ENCODE measurements at regions not wholly inside any gene's neighbourhood (a gene's known extent, or its start where the extent isn't known, plus 50 kb on each side); places are given as distances from the start of the nearest gene placed in this dataset.
"Not testable (repeated sequence)": the region's sequence is repeated elsewhere in the genome, so short reads cannot be mapped to it uniquely, and the experiment has no call there.

- POLR2A ChIA-PET = no interaction called here
- H4K20me1 ChIP-seq (replicated peaks; ENCODE audit: control insufficient read depth, insufficient read depth, low read length) = no peaks in the 10 kb centered on the region
- H3K9ac ChIP-seq (ENCODE audit: insufficient read depth in 1 of 2, low read depth in 2 of 2, low read length in 2 of 2) = no peak overlapping the region
- no peaks in the 10 kb centered on the region for H3K36me3 ChIP-seq (ENCODE audit: control insufficient read depth, insufficient read depth, low read length)
- CTCF ChIA-PET (ENCODE audit: low intra/inter-chr PET ratio) = no interaction called here
- no peaks in the 10 kb centered on the region for H3K27me3 ChIP-seq (ENCODE audit: control insufficient read depth in 2 of 2, insufficient read depth in 2 of 2, low read length in 2 of 2)
- H3K27ac ChIP-seq (ENCODE audit: extremely low read depth, low read depth, low read length) = no peak overlapping the region
- H3K4me3 ChIP-seq = no peak overlapping the region
- DNase-seq (ENCODE audit: extremely low read depth in 1 of 4, low spot score in 3 of 4) = no peak
- H3K9me3 ChIP-seq (replicated peaks; ENCODE audit: control insufficient read depth, insufficient read depth, low read depth, low read length) = no peaks in the 10 kb centered on the region
- no peaks in the 10 kb centered on the region for H3K9me1 ChIP-seq (ENCODE audit: control insufficient read depth, insufficient read depth, low read length)
- TF ChIP-seq PTRF (tag; IDR thresholded peaks at IDR 0.05) (no peak), ZNF398 (CRISPR knock-in tag; IDR thresholded peaks at IDR 0.05) (no peak), RBM22 (IDR thresholded peaks at IDR 0.05; ENCODE audit: low read depth, low read length, poor library complexity, severe bottlenecking) (no peak), ZBTB26 (CRISPR knock-in tag; IDR thresholded peaks at IDR 0.05) (no peak), EHMT2 (IDR thresholded peaks at IDR 0.05) (no peak), CREBBP (IDR thresholded peaks at IDR 0.05; ENCODE audit: low read depth, low read length) (no peak), ESRRA (IDR thresholded peaks at IDR 0.05; ENCODE audit: borderline replicate concordance, low read depth) (no peak), RBM34 (IDR thresholded peaks at IDR 0.05; ENCODE audit: borderline replicate concordance, insufficient read depth, low read length) (no peak), CAMTA2 (CRISPR knock-in tag; conservative IDR thresholded peaks at IDR 0.05) (no peak)
- TF ChIP-seq, protein P1, sequence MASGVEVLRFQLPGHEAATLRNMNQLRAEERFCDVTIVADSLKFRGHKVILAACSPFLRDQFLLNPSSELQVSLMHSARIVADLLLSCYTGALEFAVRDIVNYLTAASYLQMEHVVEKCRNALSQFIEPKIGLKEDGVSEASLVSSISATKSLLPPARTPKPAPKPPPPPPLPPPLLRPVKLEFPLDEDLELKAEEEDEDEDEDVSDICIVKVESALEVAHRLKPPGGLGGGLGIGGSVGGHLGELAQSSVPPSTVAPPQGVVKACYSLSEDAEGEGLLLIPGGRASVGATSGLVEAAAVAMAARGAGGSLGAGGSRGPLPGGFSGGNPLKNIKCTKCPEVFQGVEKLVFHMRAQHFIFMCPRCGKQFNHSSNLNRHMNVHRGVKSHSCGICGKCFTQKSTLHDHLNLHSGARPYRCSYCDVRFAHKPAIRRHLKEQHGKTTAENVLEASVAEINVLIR (CRISPR knock-in tag; IDR thresholded peaks at IDR 0.05) = no peak
- TF ChIP-seq, protein P2, sequence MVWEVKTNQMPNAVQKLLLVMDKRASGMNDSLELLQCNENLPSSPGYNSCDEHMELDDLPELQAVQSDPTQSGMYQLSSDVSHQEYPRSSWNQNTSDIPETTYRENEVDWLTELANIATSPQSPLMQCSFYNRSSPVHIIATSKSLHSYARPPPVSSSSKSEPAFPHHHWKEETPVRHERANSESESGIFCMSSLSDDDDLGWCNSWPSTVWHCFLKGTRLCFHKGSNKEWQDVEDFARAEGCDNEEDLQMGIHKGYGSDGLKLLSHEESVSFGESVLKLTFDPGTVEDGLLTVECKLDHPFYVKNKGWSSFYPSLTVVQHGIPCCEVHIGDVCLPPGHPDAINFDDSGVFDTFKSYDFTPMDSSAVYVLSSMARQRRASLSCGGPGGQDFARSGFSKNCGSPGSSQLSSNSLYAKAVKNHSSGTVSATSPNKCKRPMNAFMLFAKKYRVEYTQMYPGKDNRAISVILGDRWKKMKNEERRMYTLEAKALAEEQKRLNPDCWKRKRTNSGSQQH (CRISPR knock-in tag; IDR thresholded peaks at IDR 0.05) = no peak
- H3K4me1 ChIP-seq (replicated peaks in 1 of 2; ENCODE audit: control insufficient read depth in 2 of 2, insufficient read depth in 2 of 2, low read length in 2 of 2) = no peaks in the 10 kb centered on the region
- ATAC-seq = no peak
- in situ Hi-C loops (cut with MboI) = no loop called here
- FAIRE-seq = no peak
- no peaks in the 10 kb centered on the region for H3K79me2 ChIP-seq (ENCODE audit: control insufficient read depth, insufficient read depth, low read length)
- intact Hi-C loops (cut with micrococcal nuclease) = no loop called here
- BruUV-seq (replicated peaks) = no TSS peak
- no peak overlapping the region for H2AFZ ChIP-seq (ENCODE audit: low read depth, low read length)
- H3K4me2 ChIP-seq (ENCODE audit: insufficient read depth, low read length) = no peak overlapping the region
These were observed 218.7 kb upstream of the HS3ST1 start for GRCh38 chr4:11647433-11647832.

DNA sequence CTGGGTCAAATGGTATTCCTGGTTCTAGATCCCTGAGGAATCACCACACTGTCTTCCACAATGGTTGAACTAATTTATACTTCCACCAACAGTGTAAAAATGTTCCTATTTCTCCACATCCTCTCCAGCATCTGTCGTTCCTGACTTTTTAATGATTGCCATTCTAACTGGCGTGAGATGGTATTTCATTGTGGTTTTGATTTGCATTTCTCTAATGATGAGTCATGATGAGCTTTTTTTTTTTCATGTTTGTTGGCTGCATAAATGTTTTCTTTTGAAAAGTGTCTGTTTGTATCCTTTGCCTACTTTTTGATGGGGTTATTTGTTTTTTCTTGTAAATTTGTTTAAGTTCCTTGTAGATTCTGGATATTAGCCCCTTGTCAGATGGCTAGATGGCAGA lies 214.4 kb upstream of the HS3ST1 start:
- FAIRE-seq; H3K27ac ChIP-seq (ENCODE audit: extremely low read depth, low read depth, low read length); H3K9ac ChIP-seq (ENCODE audit: insufficient read depth in 1 of 2, low read depth in 2 of 2, low read length in 2 of 2); DNase-seq (ENCODE audit: extremely low read depth in 1 of 4, low spot score in 3 of 4); intact Hi-C loops (cut with micrococcal nuclease); H3K27me3 ChIP-seq (ENCODE audit: control insufficient read depth in 2 of 2, insufficient read depth in 2 of 2, low read length in 2 of 2); H3K4me3 ChIP-seq; POLR2A ChIA-PET; H3K36me3 ChIP-seq (ENCODE audit: control insufficient read depth, insufficient read depth, low read length); H3K4me1 ChIP-seq (replicated peaks in 1 of 2; ENCODE audit: control insufficient read depth in 2 of 2, insufficient read depth in 2 of 2, low read length in 2 of 2); H3K4me2 ChIP-seq (ENCODE audit: insufficient read depth, low read length); CTCF ChIA-PET (ENCODE audit: low intra/inter-chr PET ratio); in situ Hi-C loops (cut with MboI); H3K9me1 ChIP-seq (ENCODE audit: control insufficient read depth, insufficient read depth, low read length); H3K79me2 ChIP-seq (ENCODE audit: control insufficient read depth, insufficient read depth, low read length); H2AFZ ChIP-seq (ENCODE audit: low read depth, low read length); BruUV-seq (replicated peaks); ATAC-seq; H4K20me1 ChIP-seq (replicated peaks; ENCODE audit: control insufficient read depth, insufficient read depth, low read length); H3K9me3 ChIP-seq (replicated peaks; ENCODE audit: control insufficient read depth, insufficient read depth, low read depth, low read length): not testable (repeated sequence)
- WGBS (ENCODE audit: insufficient coverage, low coverage, missing lambda C conversion rate) = 0% methylated on average over 2 of the region's 2 CpGs

Measured in K562 (cell line).